GM12878 (cell line): ENCODE measurements at regions not wholly inside any gene's neighbourhood (a gene's known extent, or its start where the extent isn't known, plus 50 kb on each side); places are given as distances from the start of the nearest gene placed in this dataset.

Experiments used
- CTCF ChIP-seq, 3 experiments: IDR thresholded peaks in 2 of 3; conservative IDR thresholded peaks in 1 of 3; 2 replicates each; pipeline ENCODE4 v1.5.1; 2011; ENCODE audit warnings: low read depth in 3 of 3, low read length in 3 of 3, mild to moderate bottlenecking in 3 of 3, control low read depth in 2 of 3, moderate library complexity in 2 of 3, inconsistent platforms in 1 of 3, mixed read lengths in 1 of 3; ENCODE audit not compliant: control insufficient read depth in 2 of 3, insufficient read depth in 1 of 3; ENCODE audit errors: extremely low read depth in 1 of 3
- FOXM1 ChIP-seq: IDR thresholded peaks from 2 replicates; pipeline ENCODE4 v1.6.1; 2012; ENCODE audit warnings: low read depth, mild to moderate bottlenecking, inconsistent platforms, low read length, moderate library complexity
- RCOR1 ChIP-seq: conservative IDR thresholded peaks from 2 replicates; pipeline ENCODE4 v1.6.1; 2012; ENCODE audit warnings: low read depth, low read length, improper control_type of control experiment

DNA sequence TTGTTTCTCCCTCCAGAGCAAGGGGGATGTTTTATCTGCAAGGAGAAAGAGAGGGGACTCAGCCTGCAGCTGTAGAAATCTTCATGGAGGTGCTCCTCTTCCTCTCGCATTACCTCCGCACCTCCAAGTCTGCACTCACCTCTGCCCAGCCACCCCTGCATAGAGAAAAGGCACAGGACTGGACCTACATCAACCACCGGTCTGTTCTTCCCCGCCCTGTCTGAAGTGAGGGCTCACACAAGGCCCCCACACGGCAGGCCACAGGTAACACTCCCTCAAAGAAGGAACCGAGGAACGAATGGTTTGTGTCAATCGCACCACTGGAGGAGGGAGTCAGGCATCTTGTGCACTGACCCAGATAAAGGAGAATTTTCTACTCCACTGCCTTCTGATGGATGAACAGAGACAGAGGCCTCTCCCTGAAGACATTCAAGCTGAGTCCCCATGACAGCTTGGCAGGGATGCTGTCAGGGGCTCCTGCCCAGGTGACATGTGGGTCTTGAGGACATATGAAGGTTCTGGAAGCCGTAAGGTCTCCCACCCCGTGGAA, 260.3 kb downstream of the XXYLT1 start:
- TF ChIP-seq FOXM1 (no peak), RCOR1 (no peak), CTCF (IDR thresholded peaks at IDR 0.05 in 2 of 3, conservative IDR thresholded peaks at IDR 0.05 in 1 of 3; ENCODE audit: control insufficient read depth in 2 of 3, extremely low read depth in 1 of 3, insufficient read depth in 1 of 3, low read depth in 3 of 3, low read length in 3 of 3) (no peak)
